Neural cell (in vitro differentiated cells): ENCODE measurements at regions not wholly inside any gene's neighbourhood (a gene's known extent, or its start where the extent isn't known, plus 50 kb on each side); places are given as distances from the start of the nearest gene placed in this dataset.

Source experiments
- H2AFZ ChIP-seq: fragments of 200-600, 300-800 bp; sonication (generic), shearing (Covaris generic); 2 replicates; pipeline ENCODE4 v1.6.0; 2014; ENCODE audit warnings: low read depth, mild to moderate bottlenecking, antibody characterized with exemption, low read length, moderate library complexity
- H3F3A ChIP-seq: fragments of 200-600 bp; shearing (Covaris generic); 2 replicates; pipeline ENCODE4 v1.6.1; 2016; ENCODE audit warnings: mild to moderate bottlenecking, moderate library complexity, mixed read lengths, antibody characterized with exemption, low read length; ENCODE audit not compliant: insufficient read depth, poor library complexity, severe bottlenecking
- H3K27ac ChIP-seq: fragments of 200-600, 300-800 bp; sonication (generic), shearing (Covaris generic); 2 replicates; pipeline ENCODE4 v1.5.1; 2014; ENCODE audit warnings: mild to moderate bottlenecking, low read length, moderate library complexity
- H3K27me3 ChIP-seq: fragments of 300-800, 200-600 bp; sonication (generic), shearing (Covaris generic); 2 replicates; pipeline ENCODE4 v1.6.0; 2014; ENCODE audit warnings: mild to moderate bottlenecking, low read depth, low read length, moderate library complexity; ENCODE audit not compliant: insufficient read depth
- H3K36me3 ChIP-seq: fragments of 300-800, 200-600 bp; sonication (generic), shearing (Covaris generic); 2 replicates; pipeline ENCODE4 v1.5.1; 2014; ENCODE audit warnings: mild to moderate bottlenecking, antibody characterized with exemption, low read length, moderate library complexity; ENCODE audit not compliant: insufficient read depth
- H3K4me2 ChIP-seq: fragments of 300-800, 200-600 bp; sonication (generic), shearing (Covaris generic); 2 replicates; pipeline ENCODE4 v1.6.0; 2014; ENCODE audit warnings: mild to moderate bottlenecking, low read length
- H3K4me3 ChIP-seq: fragments of 300-800, 200-600 bp; sonication (generic), shearing (Covaris generic); 2 replicates; pipeline ENCODE4 v1.5.1; 2014; ENCODE audit warnings: mild to moderate bottlenecking, low read length, moderate library complexity
- H3K79me2 ChIP-seq: fragments of 200-600 bp; shearing (Covaris generic); replicated peaks from 2 replicates; pipeline ENCODE4 v1.6.0; 2014; ENCODE audit warnings: mild to moderate bottlenecking, low read length, moderate library complexity; ENCODE audit not compliant: insufficient read depth
- H3K9ac ChIP-seq: fragments of 300-800, 200-600 bp; sonication (generic), shearing (Covaris generic); 2 replicates; pipeline ENCODE4 v1.6.1; 2016; ENCODE audit warnings: mild to moderate bottlenecking, low read length, mixed read lengths
- H3K9me2 ChIP-seq: fragments of 200-600 bp; shearing (Covaris generic); 2 replicates; pipeline ENCODE4 v1.6.1; 2016; ENCODE audit warnings: mild to moderate bottlenecking, low read length, mixed read lengths; ENCODE audit not compliant: insufficient read depth
- H3K9me3 ChIP-seq: fragments of 200-600, 300-800 bp; sonication (generic), shearing (Covaris generic); 2 replicates; pipeline ENCODE4 v1.6.1; 2016; ENCODE audit warnings: mild to moderate bottlenecking, mixed run types, low read length, moderate library complexity, mixed read lengths
- H4K20me1 ChIP-seq: fragments of 200-600 bp; shearing (Covaris generic); 2 replicates; pipeline ENCODE4 v1.6.1; 2016; ENCODE audit warnings: mild to moderate bottlenecking, mixed run types; ENCODE audit not compliant: insufficient read depth
- CTCF ChIP-seq: fragments of 450-650 bp; IDR thresholded peaks from 2 replicates; pipeline ENCODE4 v1.5.1; 2014; ENCODE audit warnings: antibody characterized with exemption, mild to moderate bottlenecking, moderate library complexity; ENCODE audit not compliant: poor library complexity, severe bottlenecking
- EP300 ChIP-seq: fragments of 450-650 bp; conservative IDR thresholded peaks from 2 replicates; pipeline ENCODE4 v1.6.1; 2014; ENCODE audit warnings: antibody characterized with exemption, mild to moderate bottlenecking, moderate library complexity; ENCODE audit not compliant: poor library complexity, severe bottlenecking
- EZH2 ChIP-seq: fragments of 200-600, 300-800 bp; shearing (Covaris generic), sonication (generic); IDR thresholded peaks from 2 replicates; pipeline ENCODE4 v1.6.1; 2014; ENCODE audit warnings: antibody characterized with exemption, low read length, borderline replicate concordance, mild to moderate bottlenecking; ENCODE audit not compliant: insufficient read depth, poor library complexity, severe bottlenecking
- MXI1 ChIP-seq: fragments of 450-650 bp; conservative IDR thresholded peaks from 2 replicates; pipeline ENCODE4 v1.6.1; 2014; ENCODE audit warnings: antibody characterized with exemption, mild to moderate bottlenecking; ENCODE audit not compliant: poor library complexity, severe bottlenecking
- POLR2AphosphoS5 ChIP-seq: IDR thresholded peaks from 2 replicates; pipeline ENCODE4 v1.6.1; 2012
- RAD21 ChIP-seq: fragments of 450-650 bp; conservative IDR thresholded peaks from 2 replicates; pipeline ENCODE4 v1.6.1; 2014; ENCODE audit warnings: antibody characterized with exemption, mild to moderate bottlenecking, moderate library complexity
- REST ChIP-seq: IDR thresholded peaks from 2 replicates; pipeline ENCODE4 v1.6.1; 2012; ENCODE audit warnings: borderline replicate concordance
- SMC3 ChIP-seq: fragments of 450-650 bp; conservative IDR thresholded peaks from 2 replicates; pipeline ENCODE4 v1.6.1; 2014; ENCODE audit warnings: antibody characterized with exemption, mild to moderate bottlenecking, moderate library complexity; ENCODE audit not compliant: poor library complexity
- TAF1 ChIP-seq: IDR thresholded peaks from 2 replicates; pipeline ENCODE4 v1.6.1; 2012; ENCODE audit warnings: low read depth

- H3K9ac ChIP-seq, result no peak overlapping the region
- H3K27ac ChIP-seq, result no peak overlapping the region
- no peak overlapping the region for H2AFZ ChIP-seq
- no peaks in the 10 kb centered on the region for H3K36me3 ChIP-seq
- H3K9me3 ChIP-seq, result no peaks in the 10 kb centered on the region
- TF ChIP-seq CTCF, result no peak
- no peak for TF ChIP-seq EP300
- TF ChIP-seq REST, result no peak
- TF ChIP-seq TAF1, result no peak
- TF ChIP-seq MXI1, result no peak
- no peak for TF ChIP-seq RAD21
- no peak for TF ChIP-seq SMC3
- TF ChIP-seq POLR2AphosphoS5, result no peak
- TF ChIP-seq EZH2, result no peak
- H3K79me2 ChIP-seq, result no peaks in the 10 kb centered on the region
- H3F3A ChIP-seq, result no peaks in the 10 kb centered on the region
- no peaks in the 10 kb centered on the region for H3K27me3 ChIP-seq
- H3K4me3 ChIP-seq, result no peak overlapping the region
- H3K9me2 ChIP-seq, result no peaks in the 10 kb centered on the region
- no peak overlapping the region for H3K4me2 ChIP-seq
- no peaks in the 10 kb centered on the region for H4K20me1 ChIP-seq
Observed at GRCh38 chr11:134740590-134741261, 328.7 kb upstream of the B3GAT1 start.

GRCh38 chr11:134739136-134739535 lies 327.1 kb upstream of the B3GAT1 start:
- no peaks in the 10 kb centered on the region for H3F3A ChIP-seq
- no peaks in the 10 kb centered on the region for H3K9me2 ChIP-seq
- H3K36me3 ChIP-seq, result no peaks in the 10 kb centered on the region
- no peak overlapping the region for H3K27ac ChIP-seq
- no peak overlapping the region for H3K4me2 ChIP-seq
- no peak for TF ChIP-seq TAF1
- no peak for TF ChIP-seq POLR2AphosphoS5
- TF ChIP-seq RAD21, result no peak
- no peak for TF ChIP-seq EZH2
- TF ChIP-seq MXI1, result no peak
- no peak for TF ChIP-seq CTCF
- TF ChIP-seq EP300, result no peak
- no peak for TF ChIP-seq REST
- TF ChIP-seq SMC3, result no peak
- H3K27me3 ChIP-seq, result no peaks in the 10 kb centered on the region
- H4K20me1 ChIP-seq, result no peaks in the 10 kb centered on the region
- no peaks in the 10 kb centered on the region for H3K79me2 ChIP-seq
- H3K4me3 ChIP-seq, result no peak overlapping the region
- H3K9ac ChIP-seq, result no peak overlapping the region
- no peak overlapping the region for H2AFZ ChIP-seq
- H3K9me3 ChIP-seq, result no peaks in the 10 kb centered on the region
